Stomach (tissue), 4 donors: ENCODE measurements at regions not wholly inside any gene's neighbourhood (a gene's known extent, or its start where the extent isn't known, plus 50 kb on each side); places are given as distances from the start of the nearest gene placed in this dataset.

ENCODE experiments used
- POLR2A ChIP-seq, 4 donors: fragments of 450-650 bp; IDR thresholded peaks; one replicate each; pipeline ENCODE4 v1.6.1; 2016; ENCODE audit warnings: antibody characterized with exemption in 4 of 4, control low read depth in 2 of 4, mild to moderate bottlenecking in 1 of 4, moderate library complexity in 1 of 4
- TF ChIP-seq, protein P1 (sequence below), 7 experiments: fragments of 450-650 bp in 4 of 7; fragments of 200-600 bp in 3 of 7; sonication (generic) in 3 of 7; IDR thresholded peaks; one replicate each; pipeline ENCODE4 v1.5.1; 2016 to 2019; ENCODE audit warnings: antibody characterized with exemption in 7 of 7, control low read depth in 2 of 7, mild to moderate bottlenecking in 1 of 7

DNA sequence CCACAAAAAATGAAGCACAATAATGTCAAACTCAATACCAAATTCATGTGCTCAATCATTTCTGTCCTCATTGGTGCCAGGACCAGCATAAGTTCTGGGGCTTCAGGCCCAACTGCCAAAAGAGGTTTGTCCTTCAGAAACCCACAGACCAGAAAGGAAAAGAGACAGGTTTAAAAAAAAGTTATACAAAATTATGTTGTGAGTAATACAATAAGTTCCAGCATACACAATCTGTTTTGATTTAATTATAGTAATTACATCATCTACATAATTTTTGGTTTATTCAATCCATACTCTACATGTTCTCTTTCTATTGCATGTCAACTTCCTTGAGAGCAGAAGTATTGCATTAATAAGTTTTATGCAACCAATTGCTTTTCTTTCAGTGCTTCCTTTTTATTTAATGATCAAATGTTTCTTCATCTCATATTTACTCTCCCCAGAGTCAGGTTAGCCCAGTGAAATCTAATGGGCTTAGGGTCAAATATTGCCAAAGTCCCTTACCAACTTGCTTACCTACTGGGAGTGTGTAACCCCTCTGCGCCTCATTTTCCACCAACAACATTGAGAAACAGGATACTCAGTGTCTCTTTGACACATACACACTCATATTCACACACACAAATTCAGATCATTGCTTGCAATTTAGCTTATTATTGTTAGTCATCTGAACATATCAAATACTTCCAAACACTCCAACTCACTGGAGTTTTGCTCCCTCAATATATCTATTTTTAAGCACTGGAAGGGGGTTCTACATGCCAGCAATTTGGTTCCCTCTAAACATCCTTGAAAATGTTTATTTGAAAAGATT lies 424.4 kb upstream of the MARCKS start:
- TF ChIP-seq, protein P1, sequence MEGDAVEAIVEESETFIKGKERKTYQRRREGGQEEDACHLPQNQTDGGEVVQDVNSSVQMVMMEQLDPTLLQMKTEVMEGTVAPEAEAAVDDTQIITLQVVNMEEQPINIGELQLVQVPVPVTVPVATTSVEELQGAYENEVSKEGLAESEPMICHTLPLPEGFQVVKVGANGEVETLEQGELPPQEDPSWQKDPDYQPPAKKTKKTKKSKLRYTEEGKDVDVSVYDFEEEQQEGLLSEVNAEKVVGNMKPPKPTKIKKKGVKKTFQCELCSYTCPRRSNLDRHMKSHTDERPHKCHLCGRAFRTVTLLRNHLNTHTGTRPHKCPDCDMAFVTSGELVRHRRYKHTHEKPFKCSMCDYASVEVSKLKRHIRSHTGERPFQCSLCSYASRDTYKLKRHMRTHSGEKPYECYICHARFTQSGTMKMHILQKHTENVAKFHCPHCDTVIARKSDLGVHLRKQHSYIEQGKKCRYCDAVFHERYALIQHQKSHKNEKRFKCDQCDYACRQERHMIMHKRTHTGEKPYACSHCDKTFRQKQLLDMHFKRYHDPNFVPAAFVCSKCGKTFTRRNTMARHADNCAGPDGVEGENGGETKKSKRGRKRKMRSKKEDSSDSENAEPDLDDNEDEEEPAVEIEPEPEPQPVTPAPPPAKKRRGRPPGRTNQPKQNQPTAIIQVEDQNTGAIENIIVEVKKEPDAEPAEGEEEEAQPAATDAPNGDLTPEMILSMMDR (IDR thresholded peaks at IDR 0.05), result no peak
- TF ChIP-seq POLR2A (IDR thresholded peaks at IDR 0.05), result no peak
